Ecto neural progenitor cell (in vitro differentiated cells): ENCODE measurements at regions not wholly inside any gene's neighbourhood (a gene's known extent, or its start where the extent isn't known, plus 50 kb on each side); places are given as distances from the start of the nearest gene placed in this dataset.

Experiments used
- DNase-seq: peaks from one replicate; pipeline ENCODE4 v3.0.0-alpha.2; 2018; ENCODE audit warnings: low spot score

DNA sequence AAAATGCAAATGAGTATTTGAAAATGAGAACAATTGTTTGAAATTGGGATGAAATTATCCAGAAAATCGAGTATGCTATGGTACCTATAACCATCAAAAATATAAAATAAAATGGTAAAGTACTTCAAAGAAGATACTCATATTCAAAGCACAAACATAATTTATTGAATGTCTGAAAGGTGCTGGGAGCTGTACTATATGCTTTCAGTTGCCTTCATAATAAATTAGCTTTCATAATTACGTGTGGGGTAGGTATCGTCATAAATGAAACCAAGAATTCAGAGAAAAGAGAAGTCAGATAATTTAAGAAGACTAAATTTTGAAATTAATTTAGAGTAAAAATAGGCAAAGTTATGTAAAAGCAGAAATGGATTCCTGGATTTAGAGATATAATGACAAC lies 721.9 kb upstream of the ACVR2A start:
- DNase-seq = no peak

DNA sequence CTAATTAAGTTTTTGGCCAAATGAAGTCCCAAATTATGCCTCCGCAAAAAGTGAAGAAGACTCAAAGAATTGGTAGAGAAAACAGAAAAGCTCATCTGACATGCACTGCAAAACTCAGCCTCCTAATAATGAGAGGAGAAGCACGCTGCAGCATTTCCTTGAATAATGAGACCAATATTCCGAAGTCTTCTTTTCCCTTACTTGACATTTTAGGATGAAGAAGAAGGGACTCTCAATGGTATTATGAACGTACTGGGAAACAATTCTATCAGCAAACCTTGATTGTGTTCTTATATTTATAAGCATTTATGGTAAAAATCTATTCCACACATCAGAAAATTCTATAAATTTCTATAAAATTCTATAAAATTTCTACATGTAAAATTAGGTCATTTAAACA lies 733.9 kb upstream of the ACVR2A start:
- no peak for DNase-seq

DNA sequence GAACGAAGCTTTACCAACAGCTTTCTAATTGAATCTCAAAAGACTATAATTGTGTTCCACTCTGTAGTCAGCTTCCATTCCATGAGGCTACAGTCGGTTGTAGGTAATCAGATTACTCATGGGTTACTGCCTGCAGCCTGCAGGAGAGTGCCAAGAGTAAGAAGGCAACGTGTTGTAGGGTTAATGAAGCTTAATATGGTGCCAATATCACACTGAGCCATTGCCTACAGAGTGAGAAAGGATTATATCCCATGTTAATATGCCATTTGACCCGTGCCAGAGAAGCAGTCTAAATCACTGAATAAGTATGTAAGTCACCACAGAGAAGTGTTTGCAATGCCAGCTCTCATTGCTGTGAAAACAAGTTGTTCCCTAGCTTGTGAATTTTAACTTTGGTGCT lies 734.5 kb upstream of the ACVR2A start:
- no peak for DNase-seq

DNA sequence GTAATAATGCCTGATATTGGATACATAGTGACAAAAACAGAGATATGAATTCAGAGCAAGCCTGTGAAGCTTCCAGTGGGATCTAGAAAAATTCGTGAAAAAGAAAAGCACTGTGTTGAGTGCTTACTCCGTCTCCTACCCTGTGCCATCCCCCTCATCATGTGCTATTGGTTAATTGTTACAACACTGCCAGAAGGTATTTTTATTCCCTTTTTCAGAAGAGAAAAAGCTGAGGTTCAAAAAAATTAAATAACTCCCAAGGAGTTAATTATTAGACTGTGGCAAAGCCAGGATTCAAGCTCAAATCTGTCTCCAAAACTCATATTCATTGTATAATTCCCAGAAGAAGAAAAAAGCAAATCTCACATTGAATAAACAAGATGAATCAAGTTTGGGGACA lies 735.5 kb upstream of the ACVR2A start:
- no peak for DNase-seq

DNA sequence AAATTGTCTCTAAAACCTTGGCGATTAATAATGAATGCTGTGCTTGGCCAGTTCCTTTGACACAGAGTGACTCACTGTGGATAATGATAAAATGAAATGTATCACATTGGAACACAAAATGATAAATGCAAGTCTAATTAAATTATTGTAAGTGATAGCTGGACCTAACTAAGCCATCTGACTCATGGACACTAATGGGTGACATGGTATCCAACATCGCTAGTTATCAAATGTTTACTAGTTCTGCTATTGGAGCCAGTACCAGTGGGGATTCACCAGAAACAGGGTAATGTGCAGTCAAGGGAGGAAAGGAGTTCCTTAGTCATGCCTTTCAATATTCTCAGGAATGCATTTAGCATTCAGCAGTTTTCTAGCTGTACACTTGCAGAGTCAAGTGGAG lies 736.3 kb upstream of the ACVR2A start:
- no peak for DNase-seq

DNA sequence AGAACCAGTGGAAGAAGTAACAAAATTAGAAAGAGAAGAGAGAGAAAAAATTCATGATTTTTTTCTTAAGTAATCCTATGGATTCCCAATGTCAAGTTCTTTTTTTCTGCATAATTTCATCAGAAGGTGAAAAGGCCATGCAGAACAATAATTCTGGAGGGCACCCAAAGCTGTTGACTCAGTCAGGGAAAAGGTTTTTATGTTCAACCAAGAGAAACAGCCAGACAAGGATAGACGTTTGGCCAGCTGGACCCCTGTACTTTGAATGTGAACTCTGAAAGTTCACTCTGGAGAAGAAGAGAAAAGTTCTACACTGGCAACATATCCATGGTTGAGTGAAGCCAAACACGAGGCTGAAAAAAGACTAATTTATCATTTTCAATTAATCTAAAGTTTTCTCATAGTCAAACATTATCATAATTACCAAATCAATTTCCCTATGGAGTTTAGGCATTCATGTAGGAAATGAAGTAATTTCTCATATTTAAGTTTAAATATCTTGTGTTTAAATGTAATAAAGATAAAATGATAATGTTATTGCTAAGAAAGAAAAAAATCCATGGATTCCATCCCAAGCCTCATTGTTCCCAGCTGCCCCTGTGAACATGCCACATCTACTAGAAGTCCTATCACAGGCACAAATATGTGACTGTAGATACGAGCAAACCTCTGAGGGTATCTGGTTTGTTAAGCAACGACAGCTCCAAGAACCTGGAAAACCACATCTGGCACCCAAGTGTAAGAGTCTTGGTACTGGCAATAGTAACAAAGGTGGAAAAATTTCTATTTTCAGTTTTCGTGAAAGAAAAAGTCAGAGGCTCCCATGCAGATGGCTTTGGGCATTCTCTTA lies 742.7 kb upstream of the ACVR2A start:
- no peak for DNase-seq

DNA sequence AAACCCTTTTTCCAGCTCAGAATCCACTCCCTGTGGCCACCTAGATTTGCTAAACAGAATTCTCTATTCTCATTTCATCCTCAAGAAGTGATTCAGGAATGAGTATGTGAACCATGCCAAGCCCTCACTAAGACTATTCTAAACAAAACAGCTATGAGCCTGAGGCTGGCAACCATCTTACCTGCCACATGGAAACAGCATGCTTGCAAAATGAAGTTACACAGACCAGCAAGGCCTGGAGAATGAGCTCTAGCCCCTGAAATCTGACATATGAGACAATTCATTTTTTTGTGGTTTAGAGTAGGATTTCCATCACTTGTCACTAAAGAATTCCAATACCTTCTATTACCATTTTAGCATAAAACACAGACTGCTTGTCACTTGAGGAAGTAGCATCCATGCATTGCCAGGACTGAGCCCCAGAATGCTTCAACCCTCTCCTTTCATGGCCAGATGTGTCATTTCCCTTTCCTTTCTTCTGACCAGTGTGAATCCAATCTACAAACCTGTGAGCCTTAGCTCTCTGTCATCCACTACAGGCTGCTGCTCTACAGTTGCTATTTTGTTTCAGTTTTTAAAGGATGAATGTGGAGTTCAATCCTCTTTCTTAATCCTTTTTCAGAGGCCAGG lies 744.3 kb upstream of the ACVR2A start:
- no peak for DNase-seq

DNA sequence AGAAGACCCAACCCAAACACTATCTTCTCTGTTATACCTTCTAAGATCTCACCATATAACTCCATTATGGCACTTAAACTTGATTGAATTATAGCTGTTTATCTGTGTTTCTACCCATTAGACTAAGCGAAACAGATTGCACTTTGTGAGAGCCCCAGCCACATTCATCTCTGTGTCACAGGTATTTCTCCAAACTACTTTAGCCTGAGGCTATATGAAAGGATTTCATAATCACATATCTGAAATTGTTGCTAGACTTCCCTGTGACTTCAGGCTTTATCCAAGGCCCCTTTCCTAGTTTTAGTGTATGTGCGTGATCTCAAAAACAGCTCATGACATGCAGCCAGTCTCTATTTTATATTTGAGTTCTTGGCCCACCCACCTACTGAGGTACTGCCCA lies 745.0 kb upstream of the ACVR2A start:
- DNase-seq = no peak

DNA sequence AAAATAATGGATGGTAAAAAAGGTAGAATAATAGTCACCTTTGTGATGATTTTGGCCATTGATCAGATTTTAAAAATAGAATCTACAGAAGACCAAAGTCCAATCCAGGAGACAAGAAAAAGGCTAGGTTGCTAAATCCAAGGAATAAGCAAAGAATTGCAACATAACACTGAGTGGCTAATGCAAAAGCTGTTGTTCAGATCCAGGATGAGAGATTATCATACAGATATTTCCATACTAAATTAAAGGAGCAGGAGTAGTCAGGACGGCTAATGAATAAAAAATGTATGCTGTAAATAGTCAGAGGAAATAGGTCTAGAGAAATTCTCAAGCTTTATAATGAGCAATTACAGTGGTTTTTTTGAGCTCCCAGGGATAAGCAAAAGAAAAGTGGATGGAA lies 745.9 kb upstream of the ACVR2A start:
- DNase-seq = no peak

DNA sequence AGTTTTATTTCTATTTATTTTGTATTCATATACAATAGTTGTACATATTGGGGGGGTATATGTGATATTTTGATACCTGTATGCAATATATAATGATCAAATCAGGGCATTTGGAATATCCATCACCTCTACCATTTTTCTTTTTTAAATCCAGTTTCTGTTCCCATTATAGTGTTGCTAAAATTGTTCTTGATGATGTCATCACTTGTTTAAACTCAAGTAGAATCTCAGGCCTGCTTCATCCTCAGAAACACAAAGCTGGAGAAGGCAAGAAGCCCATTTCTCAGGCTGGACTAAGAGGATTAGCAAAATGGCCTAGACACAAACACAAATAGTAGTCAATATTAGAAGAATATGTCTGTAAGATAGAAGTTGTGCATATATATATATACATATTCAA lies 747.1 kb upstream of the ACVR2A start:
- no peak for DNase-seq

DNA sequence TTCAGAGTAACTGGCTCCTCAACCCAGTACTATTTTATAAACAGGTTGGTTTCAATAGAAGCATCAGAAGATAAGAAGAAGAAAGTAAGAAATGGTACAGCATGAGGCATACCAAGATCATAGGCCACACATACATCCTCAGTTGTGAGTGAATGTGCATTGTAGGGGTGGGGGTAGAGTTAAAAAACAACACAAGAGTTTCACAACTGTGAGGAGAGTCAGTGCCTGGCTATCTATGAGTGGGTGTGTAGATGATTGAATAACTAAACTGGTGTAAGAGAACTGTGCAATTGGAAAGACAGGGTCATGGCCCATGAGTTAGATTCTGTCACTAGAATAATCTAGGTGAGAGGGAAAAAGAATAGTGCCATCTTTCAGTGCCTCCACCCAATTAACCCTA lies 748.2 kb upstream of the ACVR2A start:
- DNase-seq = no peak

DNA sequence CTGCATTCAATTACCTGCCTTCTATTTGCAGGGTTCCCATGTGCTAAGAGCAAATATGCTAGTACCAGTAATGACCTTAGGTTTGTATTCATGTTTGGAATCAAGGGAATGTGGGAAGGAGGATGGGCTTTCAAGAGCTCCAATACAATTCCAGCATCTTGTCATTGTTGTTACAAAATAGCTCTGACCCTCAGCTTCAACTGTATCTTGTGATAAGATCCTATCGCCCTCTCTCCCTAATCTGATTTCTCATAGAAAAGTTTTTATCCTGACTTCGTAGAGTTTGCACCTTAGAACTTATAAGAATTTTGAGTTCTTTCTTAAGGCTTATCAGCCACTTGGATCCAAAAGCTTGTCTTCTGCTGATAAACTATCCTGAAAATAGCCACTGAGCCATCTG lies 749.5 kb upstream of the ACVR2A start:
- DNase-seq = no peak

DNA sequence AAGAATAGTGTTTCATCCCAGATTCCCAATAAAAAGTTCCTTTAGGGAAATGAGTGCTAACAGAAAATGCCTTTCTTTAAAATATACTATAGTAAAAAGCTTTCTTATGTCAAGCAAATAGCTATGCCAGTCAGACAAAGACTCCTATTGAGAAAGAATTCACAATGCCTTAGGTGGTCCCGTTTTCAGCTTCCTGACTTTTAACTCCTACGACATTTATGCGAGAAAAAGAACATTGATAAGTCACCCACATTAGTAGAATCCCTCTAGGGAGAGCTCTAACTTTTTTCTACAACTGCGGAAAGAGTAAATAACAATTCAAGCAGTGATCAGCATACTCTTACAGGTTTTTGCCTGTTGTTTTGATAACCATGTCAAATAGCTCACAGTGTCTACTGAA lies 750.8 kb upstream of the ACVR2A start:
- no peak for DNase-seq

DNA sequence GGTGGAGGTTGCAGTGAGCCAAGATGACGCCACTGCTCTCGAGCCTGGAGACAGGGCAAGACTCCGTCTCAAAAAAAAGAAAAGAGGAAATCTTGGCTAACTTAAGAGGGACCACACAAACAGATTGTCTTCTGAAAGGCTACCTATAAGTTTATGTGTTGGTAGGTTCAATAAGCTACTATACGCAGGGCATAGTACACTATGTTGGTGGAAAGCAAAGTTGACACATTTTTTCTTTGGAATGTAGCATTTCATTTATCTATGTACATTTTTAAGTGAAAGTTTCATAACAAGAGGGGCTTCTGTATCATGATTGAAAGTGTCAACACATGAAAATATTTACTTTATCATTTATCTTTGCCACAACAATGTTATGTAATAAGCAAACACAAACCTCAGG lies 752.6 kb upstream of the ACVR2A start:
- DNase-seq = no peak

DNA sequence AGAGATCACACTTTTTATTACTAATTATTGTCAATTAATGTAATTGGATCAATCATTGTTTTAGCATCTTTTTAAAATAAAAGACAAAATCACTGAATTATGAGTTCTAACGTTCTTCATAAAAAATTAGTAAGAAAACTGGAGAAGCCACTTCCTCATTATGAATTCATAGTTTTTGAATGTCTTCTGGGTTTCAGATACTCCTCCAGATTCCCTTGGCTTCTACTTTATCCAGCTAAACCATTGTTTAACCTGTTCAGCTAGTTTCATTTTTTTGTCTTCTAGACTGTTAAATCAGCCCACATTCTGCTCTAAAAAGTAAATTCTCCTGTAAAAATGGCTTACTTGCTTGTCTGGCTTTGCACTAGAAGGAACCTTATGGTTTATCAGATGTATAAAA lies 753.4 kb upstream of the ACVR2A start:
- no peak for DNase-seq

DNA sequence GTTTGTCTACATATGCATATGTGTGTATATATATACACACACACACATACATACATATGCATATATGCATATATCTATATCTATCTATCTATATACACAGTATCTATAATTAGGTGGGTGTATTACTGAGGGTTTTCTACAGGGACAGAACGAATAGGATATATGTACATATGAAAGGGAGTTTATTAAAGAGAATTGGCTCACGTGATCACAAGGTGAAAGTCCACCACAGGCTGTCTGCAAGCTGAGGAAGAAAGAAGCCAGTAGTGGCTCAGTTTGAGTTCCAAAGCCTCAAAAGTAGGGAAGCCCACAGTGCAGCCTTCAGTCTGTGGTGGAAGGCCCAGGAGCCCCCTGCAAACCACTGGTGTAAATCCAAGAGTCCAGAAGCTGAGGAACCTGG lies 756.0 kb upstream of the ACVR2A start:
- no peak for DNase-seq

DNA sequence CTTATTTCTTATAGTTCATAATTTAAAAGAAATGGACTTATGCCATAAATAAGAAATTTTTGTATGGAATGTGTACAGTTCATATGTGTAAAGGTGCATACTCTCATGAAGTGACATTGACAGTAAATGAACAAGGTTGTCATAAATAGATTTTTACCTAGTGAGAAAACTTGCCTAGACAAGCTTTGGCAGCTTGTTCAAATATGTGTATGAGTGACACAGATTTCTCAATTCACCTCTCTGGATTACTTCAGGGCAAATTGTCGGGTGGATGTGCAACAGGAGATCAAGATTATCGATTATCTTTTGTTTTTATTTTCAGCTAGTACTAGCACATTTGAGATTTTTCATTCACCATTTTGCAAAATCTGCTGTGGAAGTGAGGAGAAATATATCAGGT lies 758.1 kb upstream of the ACVR2A start:
- DNase-seq = no peak

DNA sequence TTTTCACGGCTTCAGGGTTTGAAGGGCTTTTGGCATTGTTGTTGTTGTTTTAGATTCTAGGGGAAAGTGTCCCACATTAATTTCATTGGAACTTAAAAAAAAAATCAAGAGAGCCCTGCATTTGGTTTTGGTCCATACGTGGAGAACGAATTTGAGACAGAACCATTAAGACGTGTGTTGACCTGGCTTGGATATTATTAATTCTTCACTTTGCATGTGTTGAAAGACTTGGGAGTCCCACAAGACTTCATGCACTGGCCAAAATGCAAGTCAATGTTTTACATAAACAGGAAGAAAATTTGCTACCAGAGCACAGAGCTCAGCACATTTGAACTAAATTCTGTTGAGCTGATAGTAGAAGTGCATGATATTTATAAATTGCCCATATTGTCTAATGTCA lies 761.2 kb upstream of the ACVR2A start:
- DNase-seq = no peak

DNA sequence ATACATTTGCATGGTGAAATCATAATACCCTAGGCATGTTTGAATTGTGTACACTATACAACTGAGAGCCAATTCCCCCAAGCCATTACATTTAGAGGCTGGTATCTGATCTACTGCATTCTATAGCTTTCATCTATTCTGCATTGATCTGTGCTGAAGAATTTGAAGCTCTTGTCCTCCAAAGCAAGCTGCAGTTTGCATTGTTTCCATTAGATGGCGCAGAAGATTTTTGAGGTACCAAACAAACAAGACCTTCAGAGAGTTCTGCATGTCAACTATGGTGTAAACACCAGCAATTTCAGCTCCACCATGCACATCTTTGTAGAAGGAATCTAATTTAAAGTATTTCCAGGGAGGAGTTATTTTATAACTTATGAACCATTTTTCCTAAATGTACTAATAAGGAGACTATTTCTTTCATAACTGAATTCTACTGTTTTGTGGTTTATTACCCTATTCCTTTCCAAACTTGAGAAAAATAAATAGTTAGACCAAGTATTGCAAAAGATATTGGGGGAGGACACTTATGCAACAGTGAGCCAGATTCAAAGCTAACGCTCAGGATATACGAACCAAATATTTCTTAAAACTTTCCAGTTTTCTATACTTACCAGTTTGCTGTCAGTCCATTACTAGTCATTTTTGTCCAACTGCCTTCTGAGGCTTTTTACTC lies 761.8 kb upstream of the ACVR2A start:
- peak; percentile 67 for DNase-seq

DNA sequence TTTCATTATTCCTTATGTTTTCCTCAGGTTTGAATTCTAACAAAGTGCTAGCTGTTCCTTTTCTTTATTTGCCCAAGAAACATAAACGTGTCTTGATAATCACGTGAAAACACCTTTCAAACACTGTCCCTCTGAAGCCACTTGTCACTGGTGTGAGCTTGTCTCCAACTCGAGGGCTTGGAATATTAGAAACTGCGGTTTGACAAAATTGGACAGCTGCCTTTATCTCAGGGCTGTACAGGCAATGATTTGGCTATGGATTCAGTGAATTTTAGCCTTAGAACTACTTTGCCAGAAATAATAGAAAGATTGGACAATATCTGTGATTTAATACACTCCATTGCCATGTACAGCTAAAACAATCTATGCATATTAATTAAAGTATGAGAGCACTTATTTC lies 763.0 kb upstream of the ACVR2A start:
- no peak for DNase-seq

DNA sequence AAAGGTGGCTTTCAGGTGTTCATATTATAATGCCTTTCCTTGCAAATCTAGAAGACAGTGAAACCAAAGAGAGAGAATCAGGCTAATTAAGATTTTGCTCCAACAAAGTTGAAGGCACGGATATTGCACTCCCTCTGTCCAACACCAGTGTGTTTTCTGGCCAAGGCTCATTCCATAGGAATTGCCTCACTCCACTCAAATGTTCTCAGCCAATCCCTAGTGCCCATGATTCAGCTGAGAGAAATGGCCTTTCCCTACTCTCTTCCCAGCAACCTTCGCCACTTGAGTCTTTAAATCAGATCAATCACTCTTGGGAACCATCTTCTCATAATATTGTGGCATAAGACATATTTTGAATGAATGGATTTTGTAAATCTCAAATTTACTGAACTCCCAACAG lies 768.2 kb upstream of the ACVR2A start:
- no peak for DNase-seq

DNA sequence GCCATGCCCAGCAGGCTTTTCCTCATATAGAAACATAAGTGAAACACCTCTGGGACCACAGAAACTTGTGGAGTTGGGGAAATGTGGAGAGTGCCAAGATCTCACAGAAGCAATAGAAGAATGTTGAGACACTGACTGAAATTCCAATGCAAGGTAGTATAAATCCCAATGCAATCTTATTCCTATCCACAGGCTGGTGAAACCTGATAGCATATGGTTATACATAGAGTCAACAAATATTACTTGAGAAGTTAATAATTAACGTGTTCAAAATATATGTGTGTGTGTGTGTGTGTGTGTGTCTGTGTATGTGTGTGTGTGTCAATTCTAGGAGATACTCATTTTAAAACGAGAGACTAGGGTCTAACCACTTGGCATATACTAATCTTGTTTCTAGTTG lies 776.8 kb upstream of the ACVR2A start:
- no peak for DNase-seq

DNA sequence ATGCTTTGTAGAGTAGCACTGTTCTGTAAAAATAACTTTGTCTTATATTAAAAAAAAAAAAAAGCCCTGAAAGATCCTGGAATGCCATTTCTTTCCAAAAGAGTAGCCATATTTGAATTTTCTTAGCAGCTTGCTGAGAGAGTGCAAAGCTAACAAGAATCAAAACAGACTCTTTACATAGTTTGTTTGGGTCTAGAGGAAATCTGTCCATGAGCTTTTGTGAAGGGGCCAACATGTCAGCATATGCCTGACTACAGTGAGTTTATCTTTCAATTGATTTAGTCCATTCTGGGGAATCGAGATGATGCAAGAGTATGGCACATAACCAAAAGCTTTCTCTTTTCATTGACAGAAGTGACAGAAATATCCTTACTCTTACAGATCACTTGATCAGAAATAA lies 777.7 kb upstream of the ACVR2A start:
- DNase-seq = no peak

DNA sequence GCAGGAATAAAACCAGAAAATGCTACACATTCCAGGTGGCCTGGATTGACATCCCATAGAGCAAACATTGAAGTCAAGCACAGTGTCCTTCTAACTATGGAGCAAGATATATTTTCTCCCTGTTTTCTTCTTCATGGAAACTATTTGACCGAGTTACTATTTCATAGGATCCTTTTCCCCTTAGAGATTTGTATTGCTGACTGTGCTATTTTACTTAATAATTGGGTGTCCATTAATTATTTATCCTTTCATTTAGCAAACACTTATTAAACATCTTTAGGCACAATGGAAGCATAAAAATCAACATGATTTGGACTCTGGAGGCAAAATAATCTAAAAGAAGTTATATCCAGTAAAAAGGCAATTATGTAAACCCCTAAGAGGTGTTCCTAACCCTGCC lies 782.8 kb upstream of the ACVR2A start:
- no peak for DNase-seq
